Fibroblast of lung (primary cell): ENCODE measurements at regions not wholly inside any gene's neighbourhood (a gene's known extent, or its start where the extent isn't known, plus 50 kb on each side); places are given as distances from the start of the nearest gene placed in this dataset.

ENCODE experiments used
- CTCF ChIP-seq, 2 donors: IDR thresholded peaks in 1 of 2; conservative IDR thresholded peaks in 1 of 2; 1 replicate in 1 of 2; 2 replicates in 1 of 2; pipeline ENCODE4 v1.5.1; 2011 to 2012; ENCODE audit warnings: low read length in 2 of 2, control low read depth in 1 of 2, inconsistent platforms in 1 of 2, low read depth in 1 of 2, mild to moderate bottlenecking in 1 of 2
- EZH2 ChIP-seq: IDR thresholded peaks from 2 replicates; pipeline ENCODE4 v1.5.1; 2012; ENCODE audit warnings: low read length, control low read depth, mild to moderate bottlenecking; ENCODE audit errors: missing control alignments

- TF ChIP-seq CTCF (conservative IDR thresholded peaks at IDR 0.05 in 1 of 2, IDR thresholded peaks at IDR 0.05 in 1 of 2; ENCODE audit: low read depth in 1 of 2, low read length in 2 of 2) (no peak), EZH2 (no peak)
These were observed 323.2 kb upstream of the GIMD1 start for GRCh38 chr4:106691749-106692148.
